Neural cell (in vitro differentiated cells): ENCODE measurements at regions not wholly inside any gene's neighbourhood (a gene's known extent, or its start where the extent isn't known, plus 50 kb on each side); places are given as distances from the start of the nearest gene placed in this dataset.
"Not testable (repeated sequence)": the region's sequence is repeated elsewhere in the genome, so short reads cannot be mapped to it uniquely, and the experiment has no call there.

Experiments used
- H2AFZ ChIP-seq: fragments of 200-600, 300-800 bp; sonication (generic), shearing (Covaris generic); 2 replicates; pipeline ENCODE4 v1.6.0; 2014; ENCODE audit warnings: low read depth, mild to moderate bottlenecking, antibody characterized with exemption, low read length, moderate library complexity
- H3F3A ChIP-seq: fragments of 200-600 bp; shearing (Covaris generic); 2 replicates; pipeline ENCODE4 v1.6.1; 2016; ENCODE audit warnings: mild to moderate bottlenecking, moderate library complexity, mixed read lengths, antibody characterized with exemption, low read length; ENCODE audit not compliant: insufficient read depth, poor library complexity, severe bottlenecking
- H3K27ac ChIP-seq: fragments of 200-600, 300-800 bp; sonication (generic), shearing (Covaris generic); 2 replicates; pipeline ENCODE4 v1.5.1; 2014; ENCODE audit warnings: mild to moderate bottlenecking, low read length, moderate library complexity
- H3K27me3 ChIP-seq: fragments of 300-800, 200-600 bp; sonication (generic), shearing (Covaris generic); 2 replicates; pipeline ENCODE4 v1.6.0; 2014; ENCODE audit warnings: mild to moderate bottlenecking, low read depth, low read length, moderate library complexity; ENCODE audit not compliant: insufficient read depth
- H3K36me3 ChIP-seq: fragments of 300-800, 200-600 bp; sonication (generic), shearing (Covaris generic); 2 replicates; pipeline ENCODE4 v1.5.1; 2014; ENCODE audit warnings: mild to moderate bottlenecking, antibody characterized with exemption, low read length, moderate library complexity; ENCODE audit not compliant: insufficient read depth
- H3K4me2 ChIP-seq: fragments of 300-800, 200-600 bp; sonication (generic), shearing (Covaris generic); 2 replicates; pipeline ENCODE4 v1.6.0; 2014; ENCODE audit warnings: mild to moderate bottlenecking, low read length
- H3K4me3 ChIP-seq: fragments of 300-800, 200-600 bp; sonication (generic), shearing (Covaris generic); 2 replicates; pipeline ENCODE4 v1.5.1; 2014; ENCODE audit warnings: mild to moderate bottlenecking, low read length, moderate library complexity
- H3K79me2 ChIP-seq: fragments of 200-600 bp; shearing (Covaris generic); replicated peaks from 2 replicates; pipeline ENCODE4 v1.6.0; 2014; ENCODE audit warnings: mild to moderate bottlenecking, low read length, moderate library complexity; ENCODE audit not compliant: insufficient read depth
- H3K9ac ChIP-seq: fragments of 300-800, 200-600 bp; sonication (generic), shearing (Covaris generic); 2 replicates; pipeline ENCODE4 v1.6.1; 2016; ENCODE audit warnings: mild to moderate bottlenecking, low read length, mixed read lengths
- H3K9me2 ChIP-seq: fragments of 200-600 bp; shearing (Covaris generic); 2 replicates; pipeline ENCODE4 v1.6.1; 2016; ENCODE audit warnings: mild to moderate bottlenecking, low read length, mixed read lengths; ENCODE audit not compliant: insufficient read depth
- H3K9me3 ChIP-seq: fragments of 200-600, 300-800 bp; sonication (generic), shearing (Covaris generic); 2 replicates; pipeline ENCODE4 v1.6.1; 2016; ENCODE audit warnings: mild to moderate bottlenecking, mixed run types, low read length, moderate library complexity, mixed read lengths
- H4K20me1 ChIP-seq: fragments of 200-600 bp; shearing (Covaris generic); 2 replicates; pipeline ENCODE4 v1.6.1; 2016; ENCODE audit warnings: mild to moderate bottlenecking, mixed run types; ENCODE audit not compliant: insufficient read depth
- EP300 ChIP-seq: fragments of 450-650 bp; conservative IDR thresholded peaks from 2 replicates; pipeline ENCODE4 v1.6.1; 2014; ENCODE audit warnings: antibody characterized with exemption, mild to moderate bottlenecking, moderate library complexity; ENCODE audit not compliant: poor library complexity, severe bottlenecking
- EZH2 ChIP-seq: fragments of 200-600, 300-800 bp; shearing (Covaris generic), sonication (generic); IDR thresholded peaks from 2 replicates; pipeline ENCODE4 v1.6.1; 2014; ENCODE audit warnings: antibody characterized with exemption, low read length, borderline replicate concordance, mild to moderate bottlenecking; ENCODE audit not compliant: insufficient read depth, poor library complexity, severe bottlenecking
- MXI1 ChIP-seq: fragments of 450-650 bp; conservative IDR thresholded peaks from 2 replicates; pipeline ENCODE4 v1.6.1; 2014; ENCODE audit warnings: antibody characterized with exemption, mild to moderate bottlenecking; ENCODE audit not compliant: poor library complexity, severe bottlenecking
- POLR2AphosphoS5 ChIP-seq: IDR thresholded peaks from 2 replicates; pipeline ENCODE4 v1.6.1; 2012
- RAD21 ChIP-seq: fragments of 450-650 bp; conservative IDR thresholded peaks from 2 replicates; pipeline ENCODE4 v1.6.1; 2014; ENCODE audit warnings: antibody characterized with exemption, mild to moderate bottlenecking, moderate library complexity
- SMC3 ChIP-seq: fragments of 450-650 bp; conservative IDR thresholded peaks from 2 replicates; pipeline ENCODE4 v1.6.1; 2014; ENCODE audit warnings: antibody characterized with exemption, mild to moderate bottlenecking, moderate library complexity; ENCODE audit not compliant: poor library complexity
- TAF1 ChIP-seq: IDR thresholded peaks from 2 replicates; pipeline ENCODE4 v1.6.1; 2012; ENCODE audit warnings: low read depth
- TF ChIP-seq, protein P1 (sequence below): fragments of 450-650 bp; IDR thresholded peaks from 2 replicates; pipeline ENCODE4 v1.5.1; 2014; ENCODE audit warnings: antibody characterized with exemption, mild to moderate bottlenecking, moderate library complexity; ENCODE audit not compliant: poor library complexity, severe bottlenecking
- TF ChIP-seq, protein P2 (sequence below): IDR thresholded peaks from 2 replicates; pipeline ENCODE4 v1.6.1; 2012; ENCODE audit warnings: borderline replicate concordance

DNA sequence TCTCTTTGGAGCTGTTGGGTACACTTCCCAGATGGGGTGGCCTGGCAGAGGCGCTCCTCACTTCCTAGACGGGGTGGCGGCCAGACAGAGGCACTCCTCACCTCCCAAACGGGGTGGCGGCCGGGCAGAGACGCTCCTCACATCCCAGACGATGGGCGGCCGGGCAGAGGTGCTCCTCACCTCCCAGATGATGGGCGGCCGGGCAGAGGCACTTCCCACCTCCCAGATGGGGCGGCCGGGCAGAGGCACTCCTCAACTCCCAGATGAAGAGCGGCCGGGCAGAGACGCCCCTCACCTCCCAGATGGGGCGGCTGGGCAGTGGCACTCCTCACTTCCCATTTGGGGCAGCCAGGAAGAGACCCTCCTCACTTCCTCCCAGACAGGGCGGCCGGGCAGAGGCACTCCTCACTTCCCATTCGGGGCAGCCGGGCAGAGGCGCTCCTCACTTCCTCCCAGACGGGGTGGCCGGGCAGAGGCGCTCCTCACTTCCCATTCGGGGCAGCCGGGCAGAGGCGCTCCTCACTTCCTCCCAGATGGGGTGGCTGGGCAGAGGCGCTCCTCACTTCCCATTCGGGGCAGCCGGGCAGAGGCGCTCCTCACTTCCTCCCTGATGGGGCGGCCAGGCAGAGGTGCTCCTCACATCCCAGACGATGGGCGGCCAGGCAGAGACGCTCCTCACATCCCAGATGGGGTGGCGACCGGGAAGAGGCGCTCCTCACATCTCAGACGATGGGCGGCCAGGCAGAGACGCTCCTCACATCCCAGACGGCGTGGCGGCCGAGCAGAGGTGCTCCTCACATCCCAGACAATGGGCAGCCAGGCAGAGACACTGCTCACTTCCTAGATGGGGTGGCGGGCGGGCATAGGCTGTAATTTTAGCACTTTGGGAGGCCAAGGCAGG, 105.3 kb downstream of the ERMARD start:
- not testable (repeated sequence) for H3K9me2 ChIP-seq, H3K27me3 ChIP-seq, H3K4me3 ChIP-seq, H2AFZ ChIP-seq, H3K9me3 ChIP-seq, H4K20me1 ChIP-seq, H3F3A ChIP-seq, H3K27ac ChIP-seq, H3K9ac ChIP-seq, H3K36me3 ChIP-seq, H3K79me2 ChIP-seq, H3K4me2 ChIP-seq

DNA sequence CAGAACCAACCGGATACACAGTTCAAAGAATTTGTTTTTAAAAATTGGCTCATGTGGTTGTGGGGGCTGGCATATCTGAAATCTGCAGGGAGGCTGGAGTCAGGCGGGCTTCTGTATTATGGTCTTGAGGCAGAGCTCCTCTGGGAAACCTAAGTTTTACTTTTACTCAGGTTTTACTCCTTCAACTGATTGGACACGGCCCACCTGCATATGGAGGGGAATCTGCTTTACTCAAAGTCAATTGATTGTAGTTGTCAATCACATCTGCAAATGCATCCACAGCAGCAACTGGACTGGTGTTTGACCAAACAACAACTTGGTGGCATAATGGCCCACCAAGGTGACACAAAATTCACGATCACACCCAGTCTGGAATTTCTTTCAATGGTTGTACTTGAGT, 103.4 kb downstream of the ERMARD start:
- no peak overlapping the region for H3K27ac ChIP-seq
- H3K79me2 ChIP-seq, result no peaks in the 10 kb centered on the region
- H4K20me1 ChIP-seq, result no peaks in the 10 kb centered on the region

More for the DNA sequence above, 103.4 kb downstream of the ERMARD start:
- no peak overlapping the region for H3K4me3 ChIP-seq
- no peaks in the 10 kb centered on the region for H3K36me3 ChIP-seq
- H3K9ac ChIP-seq, result no peak overlapping the region
- H2AFZ ChIP-seq, result no peak overlapping the region
- no peaks in the 10 kb centered on the region for H3K9me3 ChIP-seq
- no peak overlapping the region for H3K4me2 ChIP-seq
- no peaks in the 10 kb centered on the region for H3F3A ChIP-seq
- no peaks in the 10 kb centered on the region for H3K27me3 ChIP-seq
- TF ChIP-seq EZH2 (no peak), RAD21 (no peak), TAF1 (no peak), SMC3 (no peak), EP300 (no peak), MXI1 (no peak), POLR2AphosphoS5 (no peak)
- TF ChIP-seq, protein P1, sequence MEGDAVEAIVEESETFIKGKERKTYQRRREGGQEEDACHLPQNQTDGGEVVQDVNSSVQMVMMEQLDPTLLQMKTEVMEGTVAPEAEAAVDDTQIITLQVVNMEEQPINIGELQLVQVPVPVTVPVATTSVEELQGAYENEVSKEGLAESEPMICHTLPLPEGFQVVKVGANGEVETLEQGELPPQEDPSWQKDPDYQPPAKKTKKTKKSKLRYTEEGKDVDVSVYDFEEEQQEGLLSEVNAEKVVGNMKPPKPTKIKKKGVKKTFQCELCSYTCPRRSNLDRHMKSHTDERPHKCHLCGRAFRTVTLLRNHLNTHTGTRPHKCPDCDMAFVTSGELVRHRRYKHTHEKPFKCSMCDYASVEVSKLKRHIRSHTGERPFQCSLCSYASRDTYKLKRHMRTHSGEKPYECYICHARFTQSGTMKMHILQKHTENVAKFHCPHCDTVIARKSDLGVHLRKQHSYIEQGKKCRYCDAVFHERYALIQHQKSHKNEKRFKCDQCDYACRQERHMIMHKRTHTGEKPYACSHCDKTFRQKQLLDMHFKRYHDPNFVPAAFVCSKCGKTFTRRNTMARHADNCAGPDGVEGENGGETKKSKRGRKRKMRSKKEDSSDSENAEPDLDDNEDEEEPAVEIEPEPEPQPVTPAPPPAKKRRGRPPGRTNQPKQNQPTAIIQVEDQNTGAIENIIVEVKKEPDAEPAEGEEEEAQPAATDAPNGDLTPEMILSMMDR, result no peak
- TF ChIP-seq, protein P2, sequence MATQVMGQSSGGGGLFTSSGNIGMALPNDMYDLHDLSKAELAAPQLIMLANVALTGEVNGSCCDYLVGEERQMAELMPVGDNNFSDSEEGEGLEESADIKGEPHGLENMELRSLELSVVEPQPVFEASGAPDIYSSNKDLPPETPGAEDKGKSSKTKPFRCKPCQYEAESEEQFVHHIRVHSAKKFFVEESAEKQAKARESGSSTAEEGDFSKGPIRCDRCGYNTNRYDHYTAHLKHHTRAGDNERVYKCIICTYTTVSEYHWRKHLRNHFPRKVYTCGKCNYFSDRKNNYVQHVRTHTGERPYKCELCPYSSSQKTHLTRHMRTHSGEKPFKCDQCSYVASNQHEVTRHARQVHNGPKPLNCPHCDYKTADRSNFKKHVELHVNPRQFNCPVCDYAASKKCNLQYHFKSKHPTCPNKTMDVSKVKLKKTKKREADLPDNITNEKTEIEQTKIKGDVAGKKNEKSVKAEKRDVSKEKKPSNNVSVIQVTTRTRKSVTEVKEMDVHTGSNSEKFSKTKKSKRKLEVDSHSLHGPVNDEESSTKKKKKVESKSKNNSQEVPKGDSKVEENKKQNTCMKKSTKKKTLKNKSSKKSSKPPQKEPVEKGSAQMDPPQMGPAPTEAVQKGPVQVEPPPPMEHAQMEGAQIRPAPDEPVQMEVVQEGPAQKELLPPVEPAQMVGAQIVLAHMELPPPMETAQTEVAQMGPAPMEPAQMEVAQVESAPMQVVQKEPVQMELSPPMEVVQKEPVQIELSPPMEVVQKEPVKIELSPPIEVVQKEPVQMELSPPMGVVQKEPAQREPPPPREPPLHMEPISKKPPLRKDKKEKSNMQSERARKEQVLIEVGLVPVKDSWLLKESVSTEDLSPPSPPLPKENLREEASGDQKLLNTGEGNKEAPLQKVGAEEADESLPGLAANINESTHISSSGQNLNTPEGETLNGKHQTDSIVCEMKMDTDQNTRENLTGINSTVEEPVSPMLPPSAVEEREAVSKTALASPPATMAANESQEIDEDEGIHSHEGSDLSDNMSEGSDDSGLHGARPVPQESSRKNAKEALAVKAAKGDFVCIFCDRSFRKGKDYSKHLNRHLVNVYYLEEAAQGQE, result no peak
- H3K9me2 ChIP-seq, result no peaks in the 10 kb centered on the region
